ENCODE measurements at regions not wholly inside any gene's neighbourhood (a gene's known extent, or its start where the extent isn't known, plus 50 kb on each side); places are given as distances from the start of the nearest gene placed in this dataset.

DNA sequence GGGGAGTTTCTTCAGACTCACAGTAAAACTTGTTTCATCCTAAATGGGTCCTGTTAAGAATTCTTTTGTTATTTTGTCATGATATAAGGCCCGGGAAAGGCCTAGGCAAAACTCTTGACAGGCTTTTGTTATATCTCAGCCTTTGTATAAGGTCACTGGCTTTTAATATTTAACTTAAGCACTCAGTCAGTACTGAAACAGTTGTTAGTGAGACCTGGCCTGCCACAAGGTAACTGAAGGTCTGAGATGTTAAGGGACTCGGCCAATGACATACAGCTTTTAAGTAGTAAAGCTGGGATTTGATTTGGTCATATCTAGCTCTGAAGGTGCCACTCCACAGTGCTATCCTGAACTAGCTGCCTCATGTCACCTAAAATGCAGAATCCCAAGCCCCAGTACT is 57.2 kb upstream of the STEAP4 start:
- Mint-ChIP-seq H3K36me3 (ENCODE audit: insufficient read depth) (no peaks in the 10 kb centered on the region), H3K9me3 (ENCODE audit: low read depth) (no peaks in the 10 kb centered on the region), H3K27ac (peak overlapping the region; percentile 38), H3K4me1 (ENCODE audit: low read depth) (peaks cover 17% of the 10 kb centered on the region), H3K4me3 (ENCODE audit: low read depth) (no peak overlapping the region), H3K27me3 (no peaks in the 10 kb centered on the region)
- no peak for DNase-seq (ENCODE audit: low spot score, unreplicated experiment)
- no peak for TF ChIP-seq CTCF (IDR thresholded peaks at IDR 0.05; ENCODE audit: unreplicated experiment)

DNA sequence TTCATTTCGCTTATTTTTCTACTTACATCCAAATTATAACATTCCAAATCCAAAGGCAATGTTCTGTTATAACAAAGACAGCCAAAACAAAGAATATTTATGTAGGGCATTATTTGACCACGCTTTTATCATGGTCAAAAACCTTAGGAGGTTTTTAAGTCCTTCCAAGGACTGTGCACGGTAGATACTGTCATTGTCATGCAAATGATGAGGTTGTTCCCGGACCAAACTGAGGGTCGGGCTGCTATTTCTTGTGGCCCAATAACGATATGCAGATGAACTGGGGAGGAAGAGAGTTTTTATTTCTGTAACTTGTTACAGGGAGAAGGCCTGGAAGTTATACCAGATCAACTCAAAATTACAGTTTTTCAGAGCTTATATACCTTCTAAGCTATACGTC is 56.6 kb upstream of the STEAP4 start:
- Mint-ChIP-seq H3K27ac (no peak overlapping the region), H3K27me3 (no peaks in the 10 kb centered on the region), H3K4me3 (ENCODE audit: low read depth) (no peak overlapping the region), H3K36me3 (ENCODE audit: insufficient read depth) (no peaks in the 10 kb centered on the region), H3K9me3 (ENCODE audit: low read depth) (no peaks in the 10 kb centered on the region), H3K4me1 (ENCODE audit: low read depth) (peaks cover 18% of the 10 kb centered on the region)
- no peak for DNase-seq (ENCODE audit: low spot score, unreplicated experiment)
- TF ChIP-seq CTCF (IDR thresholded peaks at IDR 0.05; ENCODE audit: unreplicated experiment), result no peak

- H3K4me3 Mint-ChIP-seq (ENCODE audit: low read depth), result no peak overlapping the region
- no peak for TF ChIP-seq CTCF (IDR thresholded peaks at IDR 0.05; ENCODE audit: unreplicated experiment)
- no peaks in the 10 kb centered on the region for H3K27me3 Mint-ChIP-seq
- H3K9me3 Mint-ChIP-seq (ENCODE audit: low read depth), result no peaks in the 10 kb centered on the region
- no peak for DNase-seq (ENCODE audit: low spot score, unreplicated experiment)
- no peak overlapping the region for H3K27ac Mint-ChIP-seq
- peaks cover 27% of the 10 kb centered on the region for H3K4me1 Mint-ChIP-seq (ENCODE audit: low read depth)
- H3K36me3 Mint-ChIP-seq (ENCODE audit: insufficient read depth), result no peaks in the 10 kb centered on the region
These were observed 54.7 kb upstream of the STEAP4 start for GRCh38 chr7:88361357-88361756.

DNA sequence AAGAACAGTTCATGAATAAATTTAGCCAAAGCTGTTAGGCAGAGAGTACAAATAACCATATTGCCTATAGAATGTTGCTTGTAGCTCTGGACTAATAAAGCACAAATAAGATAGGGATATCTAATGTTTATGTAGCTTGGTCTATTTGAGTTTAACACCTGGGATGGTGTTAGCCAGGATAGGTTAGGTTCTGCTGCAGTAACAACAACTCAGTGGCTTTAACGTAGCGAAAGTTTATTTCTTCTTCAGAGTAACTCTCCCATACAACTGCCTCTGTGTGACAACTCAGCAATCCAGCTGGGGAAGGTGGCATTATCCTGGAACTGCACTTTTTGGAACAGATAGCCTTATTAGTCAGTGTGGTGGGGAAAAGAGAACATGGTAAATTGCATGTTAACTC is 52.2 kb upstream of the STEAP4 start:
- Mint-ChIP-seq H3K4me1 (ENCODE audit: low read depth) (peaks cover 17% of the 10 kb centered on the region), H3K36me3 (ENCODE audit: insufficient read depth) (no peaks in the 10 kb centered on the region), H3K4me3 (ENCODE audit: low read depth) (no peak overlapping the region), H3K27ac (no peak overlapping the region), H3K9me3 (ENCODE audit: low read depth) (no peaks in the 10 kb centered on the region), H3K27me3 (no peaks in the 10 kb centered on the region)
- no peak for DNase-seq (ENCODE audit: low spot score, unreplicated experiment)
- no peak for TF ChIP-seq CTCF (IDR thresholded peaks at IDR 0.05; ENCODE audit: unreplicated experiment)

GRCh38 chr7:88358526-88358838 is 51.8 kb upstream of the STEAP4 start:
- Mint-ChIP-seq H3K27ac (no peak overlapping the region), H3K27me3 (no peaks in the 10 kb centered on the region), H3K36me3 (ENCODE audit: insufficient read depth) (no peaks in the 10 kb centered on the region), H3K4me1 (ENCODE audit: low read depth) (peaks cover 13% of the 10 kb centered on the region), H3K9me3 (ENCODE audit: low read depth) (no peaks in the 10 kb centered on the region), H3K4me3 (ENCODE audit: low read depth) (no peak overlapping the region)
- TF ChIP-seq CTCF (IDR thresholded peaks at IDR 0.05; ENCODE audit: unreplicated experiment), result no peak
- no peak for DNase-seq (ENCODE audit: low spot score, unreplicated experiment)
